Cardiac muscle cell (in vitro differentiated cells and primary cell): ENCODE measurements at regions not wholly inside any gene's neighbourhood (a gene's known extent, or its start where the extent isn't known, plus 50 kb on each side); places are given as distances from the start of the nearest gene placed in this dataset.

Experiments
- DNase-seq, 2 donors: peaks; one replicate each; pipeline versions ENCODE4 v3.0.0 to v3.0.0-alpha.2; 2010 to 2017; ENCODE audit warnings: low read depth in 1 of 2, low spot score in 1 of 2
- H3K27ac ChIP-seq: fragments of 200-600 bp; sonication (generic); 2 replicates; pipeline ENCODE4 v1.5.1; 2016
- H3K27me3 ChIP-seq: fragments of 200-600 bp; sonication (generic); 2 replicates; pipeline ENCODE4 v1.6.0; 2016; ENCODE audit warnings: control low read depth
- H3K36me3 ChIP-seq: fragments of 200-600 bp; sonication (generic); 2 replicates; pipeline ENCODE4 v1.5.1; 2016; ENCODE audit warnings: control low read depth
- H3K4me1 ChIP-seq: fragments of 200-600 bp; sonication (generic); 2 replicates; pipeline ENCODE4 v1.8.1; 2017; ENCODE audit warnings: low read depth, mild to moderate bottlenecking, mixed run types
- H3K4me3 ChIP-seq: fragments of 200-600 bp; sonication (generic); 2 replicates; pipeline ENCODE4 v1.5.1; 2016; ENCODE audit warnings: mild to moderate bottlenecking
- H3K9me3 ChIP-seq: fragments of 200-600 bp; sonication (generic); 2 replicates; pipeline ENCODE4 v1.5.1; 2017; ENCODE audit warnings: low read depth, mild to moderate bottlenecking, control low read depth
- TF ChIP-seq, protein P1 (sequence below): IDR thresholded peaks from 2 replicates; pipeline ENCODE4 v1.5.1; 2012; ENCODE audit warnings: low read depth, mild to moderate bottlenecking, low read length

DNA sequence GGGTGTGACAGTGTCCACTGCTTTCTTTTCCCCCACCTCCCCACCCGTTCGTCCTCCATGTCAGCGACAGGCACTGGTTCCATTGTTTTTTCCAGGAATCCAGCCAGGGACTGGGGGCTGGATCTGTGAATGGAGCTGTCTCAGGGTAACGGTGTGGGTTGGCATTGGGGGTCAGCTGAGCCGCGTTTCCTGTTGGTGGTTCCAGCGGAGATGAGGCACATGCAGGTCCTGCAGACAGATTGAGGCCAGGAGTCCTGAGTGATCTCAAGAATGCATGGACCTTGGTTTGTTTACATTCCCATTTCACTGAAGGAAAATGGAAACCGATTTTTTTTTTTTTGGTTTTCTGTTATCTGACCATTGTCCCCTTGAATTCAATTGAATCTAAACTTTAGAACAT lies 303.9 kb downstream of the FGF9 start:
- H3K9me3 ChIP-seq, result no peaks in the 10 kb centered on the region
- TF ChIP-seq, protein P1, sequence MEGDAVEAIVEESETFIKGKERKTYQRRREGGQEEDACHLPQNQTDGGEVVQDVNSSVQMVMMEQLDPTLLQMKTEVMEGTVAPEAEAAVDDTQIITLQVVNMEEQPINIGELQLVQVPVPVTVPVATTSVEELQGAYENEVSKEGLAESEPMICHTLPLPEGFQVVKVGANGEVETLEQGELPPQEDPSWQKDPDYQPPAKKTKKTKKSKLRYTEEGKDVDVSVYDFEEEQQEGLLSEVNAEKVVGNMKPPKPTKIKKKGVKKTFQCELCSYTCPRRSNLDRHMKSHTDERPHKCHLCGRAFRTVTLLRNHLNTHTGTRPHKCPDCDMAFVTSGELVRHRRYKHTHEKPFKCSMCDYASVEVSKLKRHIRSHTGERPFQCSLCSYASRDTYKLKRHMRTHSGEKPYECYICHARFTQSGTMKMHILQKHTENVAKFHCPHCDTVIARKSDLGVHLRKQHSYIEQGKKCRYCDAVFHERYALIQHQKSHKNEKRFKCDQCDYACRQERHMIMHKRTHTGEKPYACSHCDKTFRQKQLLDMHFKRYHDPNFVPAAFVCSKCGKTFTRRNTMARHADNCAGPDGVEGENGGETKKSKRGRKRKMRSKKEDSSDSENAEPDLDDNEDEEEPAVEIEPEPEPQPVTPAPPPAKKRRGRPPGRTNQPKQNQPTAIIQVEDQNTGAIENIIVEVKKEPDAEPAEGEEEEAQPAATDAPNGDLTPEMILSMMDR, result no peak

DNA sequence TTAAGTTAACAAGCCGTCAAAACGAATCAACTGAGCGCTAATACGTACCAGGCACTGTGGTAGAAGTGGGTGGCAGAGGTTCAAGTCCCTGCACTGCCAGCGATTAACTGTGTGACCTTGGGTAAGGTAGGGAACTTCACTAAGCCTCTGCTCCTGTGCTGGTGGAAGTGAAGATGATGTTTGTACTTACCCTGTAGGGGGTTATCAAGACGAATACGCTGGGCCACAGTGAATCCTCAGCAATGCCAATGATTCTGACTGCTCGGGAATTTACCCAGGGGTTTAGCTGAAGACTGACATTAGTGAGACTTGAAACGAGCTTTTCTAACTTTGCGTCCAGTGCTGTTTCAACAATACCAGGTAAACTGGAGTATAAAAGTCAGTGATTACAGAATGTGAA lies 305.3 kb downstream of the FGF9 start:
- no peak overlapping the region for H3K27ac ChIP-seq
- H3K9me3 ChIP-seq, result no peaks in the 10 kb centered on the region
- H3K36me3 ChIP-seq, result no peaks in the 10 kb centered on the region
- H3K4me1 ChIP-seq, result no peaks in the 10 kb centered on the region
- no peaks in the 10 kb centered on the region for H3K27me3 ChIP-seq
- no peak overlapping the region for H3K4me3 ChIP-seq
- TF ChIP-seq, protein P1, result no peak
- DNase-seq, result no peak

More for the DNA sequence above, 303.9 kb downstream of the FGF9 start:
- no peaks in the 10 kb centered on the region for H3K4me1 ChIP-seq
- H3K36me3 ChIP-seq, result no peaks in the 10 kb centered on the region
- no peak overlapping the region for H3K27ac ChIP-seq
- H3K27me3 ChIP-seq, result no peaks in the 10 kb centered on the region
- DNase-seq, result no peak
- no peak overlapping the region for H3K4me3 ChIP-seq

DNA sequence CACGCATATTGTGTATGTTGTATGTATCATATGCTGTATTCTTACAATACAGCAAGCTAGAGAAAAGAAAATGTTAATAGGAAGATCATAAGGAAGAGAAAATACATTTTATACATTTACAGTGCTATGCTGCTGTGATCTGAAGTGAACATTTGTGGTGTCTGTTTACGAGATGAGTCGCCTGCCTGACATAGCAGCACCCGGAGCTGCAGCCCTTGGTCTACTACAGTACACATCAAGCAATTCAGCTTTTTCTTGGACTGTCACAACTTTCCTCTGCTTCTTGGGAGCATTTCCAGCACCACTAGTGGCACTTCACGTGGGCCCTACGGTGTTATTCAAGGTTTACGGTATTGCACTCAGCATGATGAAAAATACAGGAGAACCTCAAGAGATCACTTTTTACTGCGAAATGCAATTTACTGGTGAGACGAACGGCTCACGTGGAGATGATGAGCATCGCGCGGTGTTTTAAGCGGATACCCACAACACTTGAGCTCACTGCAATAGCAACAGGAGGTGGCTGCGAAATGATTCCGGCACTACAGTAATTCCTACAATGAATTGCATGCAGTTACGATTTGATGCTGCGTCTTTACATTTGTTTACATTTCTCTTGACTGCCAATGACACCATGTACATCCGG lies 308.4 kb downstream of the FGF9 start:
- Histone ChIP-seq H3K36me3 (no peaks in the 10 kb centered on the region), H3K27me3 (no peaks in the 10 kb centered on the region), H3K9me3 (no peaks in the 10 kb centered on the region), H3K4me1 (no peaks in the 10 kb centered on the region), H3K27ac (no peak overlapping the region), H3K4me3 (no peak overlapping the region)
- DNase-seq, result no peak
- TF ChIP-seq, protein P1, result no peak

DNA sequence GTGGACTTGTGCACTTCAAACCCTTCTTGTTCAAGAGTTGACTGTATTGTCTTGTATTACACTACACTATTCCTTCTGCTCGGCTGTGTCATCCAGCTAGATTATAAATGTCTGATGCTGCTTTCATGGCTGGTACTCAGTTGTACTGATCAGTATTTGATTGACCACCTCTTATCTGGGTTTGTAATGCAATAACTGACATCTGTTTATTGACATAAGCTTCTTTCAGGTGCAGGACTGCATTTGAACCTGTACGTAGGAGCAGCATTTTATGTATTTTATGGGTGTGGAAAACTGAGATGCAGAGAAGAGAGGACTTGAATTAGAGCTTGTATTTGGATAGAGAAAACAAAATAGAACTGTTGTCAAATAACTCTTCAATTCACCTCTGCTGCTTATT lies 309.2 kb downstream of the FGF9 start:
- H3K4me3 ChIP-seq, result no peak overlapping the region
- no peaks in the 10 kb centered on the region for H3K9me3 ChIP-seq
- no peaks in the 10 kb centered on the region for H3K4me1 ChIP-seq
- no peak overlapping the region for H3K27ac ChIP-seq
- TF ChIP-seq, protein P1, result no peak
- no peaks in the 10 kb centered on the region for H3K27me3 ChIP-seq
- no peaks in the 10 kb centered on the region for H3K36me3 ChIP-seq
- DNase-seq, result no peak

DNA sequence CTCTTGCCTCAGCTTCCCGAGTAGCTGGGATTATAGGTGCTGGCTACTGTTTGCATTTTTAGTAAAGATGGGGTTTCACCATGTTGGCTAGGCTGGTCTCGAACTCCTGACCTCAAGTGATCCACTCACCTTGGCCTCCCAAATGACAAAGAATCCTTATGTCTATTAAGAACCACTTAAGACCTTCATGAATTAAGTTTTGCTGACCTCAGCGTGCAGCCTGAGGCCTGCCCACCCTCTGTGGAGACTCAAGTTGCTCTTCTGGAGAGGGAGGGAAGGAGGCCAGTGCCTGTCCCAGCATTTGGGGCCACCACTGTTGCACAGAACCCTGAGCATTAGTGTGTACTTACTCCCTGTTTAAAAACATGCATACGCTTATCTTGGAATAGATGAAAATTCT lies 313.3 kb downstream of the FGF9 start:
- Histone ChIP-seq H3K27ac (no peak overlapping the region), H3K4me3 (no peak overlapping the region), H3K9me3 (no peaks in the 10 kb centered on the region), H3K36me3 (no peaks in the 10 kb centered on the region), H3K4me1 (no peaks in the 10 kb centered on the region), H3K27me3 (no peaks in the 10 kb centered on the region)
- DNase-seq, result no peak
- TF ChIP-seq, protein P1, result no peak
